A549 (cell line): ENCODE measurements at regions not wholly inside any gene's neighbourhood (a gene's known extent, or its start where the extent isn't known, plus 50 kb on each side); places are given as distances from the start of the nearest gene placed in this dataset.

Source experiments
- ATAC-seq, 2 experiments: fragments of 200-7000 bp in 1 of 2; fragments of >200 bp in 1 of 2; cut with Nextera tagmentation in 1 of 2; cut with Tn5 transposase in 1 of 2; 3 replicates each; pipeline versions ENCODE4 v1.8.0 to v1.9.1; 2018 to 2020; ENCODE audit warnings: mild to moderate bottlenecking in 1 of 2, moderate library complexity in 1 of 2
- CTCF ChIA-PET: fragments of 300-600 bp; sonication (Branson Sonifier 250); formaldehyde crosslinking; extraction: SDS; loops from one replicate; lab custom pipeline; 2021; ENCODE audit warnings: antibody characterized with exemption, inconsistent platforms; lab: Yijun Ruan, JAX
- POLR2A ChIA-PET: fragments of 350-600 bp; formaldehyde crosslinking; extraction: SDS; loops from one replicate; lab custom pipeline; 2021; ENCODE audit warnings: antibody characterized with exemption, inconsistent platforms; lab: Yijun Ruan, JAX
- DNase-seq, 2 experiments: peaks; one replicate each; pipeline versions ENCODE4 v3.0.0 to v3.0.0-alpha.2; 2011 to 2016; ENCODE audit warnings: low read depth in 1 of 2, low spot score in 1 of 2
- FAIRE-seq: peaks from 2 replicates; lab custom pipeline; 2011; peaks lifted over from hg19 to GRCh38; lab: Jason Lieb, UNC
- H3K27ac ChIP-seq, 2 experiments: fragments of >200 bp; sonication (Bioruptor Twin); formaldehyde crosslinking; 3 replicates each; pipeline ENCODE4 v1.5.1; 2016 to 2017
- H3K4me1 ChIP-seq: fragments of >200 bp; sonication (Bioruptor Twin); formaldehyde crosslinking; 3 replicates; pipeline ENCODE4 v1.6.1; 2016
- H3K4me2 ChIP-seq: fragments of >200 bp; sonication (Bioruptor Twin); formaldehyde crosslinking; 3 replicates; pipeline ENCODE4 v1.6.1; 2016
- H3K4me3 ChIP-seq: fragments of >200 bp; sonication (Bioruptor Twin); formaldehyde crosslinking; 3 replicates; pipeline ENCODE4 v1.5.1; 2016
- H3K9me3 ChIP-seq: fragments of >200 bp; sonication (Bioruptor Twin); formaldehyde crosslinking; 3 replicates; pipeline ENCODE4 v1.6.1; 2016
- BCL3 ChIP-seq: fragments of >200 bp; sonication (Bioruptor Twin); formaldehyde crosslinking; IDR thresholded peaks from 3 replicates; pipeline ENCODE4 v1.6.1; 2016
- BHLHE40 ChIP-seq: IDR thresholded peaks from 2 replicates; pipeline ENCODE4 v1.6.1; 2012; ENCODE audit warnings: low read depth, low read length, inconsistent platforms
- CTCF ChIP-seq: fragments of >200 bp; sonication (Bioruptor Twin); formaldehyde crosslinking; IDR thresholded peaks from 3 replicates; pipeline ENCODE4 v1.5.1; 2016
- E2F6 ChIP-seq: IDR thresholded peaks from 2 replicates; pipeline ENCODE4 v1.6.1; 2012; ENCODE audit warnings: low read depth, borderline replicate concordance
- EHF ChIP-seq: fragments of 250-450 bp; sonication (Bioruptor Pico); IDR thresholded peaks from 2 replicates; pipeline ENCODE4 v1.5.0; 2020; ENCODE audit warnings: mild to moderate bottlenecking
- EP300 ChIP-seq, 2 experiments: fragments of >200 bp; sonication (Bioruptor Twin); formaldehyde crosslinking; IDR thresholded peaks; 2 replicates in 1 of 2; 3 replicates in 1 of 2; pipeline ENCODE4 v1.6.1; 2016 to 2017
- FOSB ChIP-seq: fragments of 250-450 bp; sonication (Bioruptor Pico); IDR thresholded peaks from 2 replicates; pipeline ENCODE4 v1.5.0; 2020; ENCODE audit warnings: mild to moderate bottlenecking, moderate library complexity
- FOXS1 ChIP-seq: fragments of 250-450 bp; sonication (Bioruptor Pico); IDR thresholded peaks from 2 replicates; pipeline ENCODE4 v1.5.0; 2020; ENCODE audit warnings: mild to moderate bottlenecking, moderate library complexity
- GATA3 ChIP-seq: IDR thresholded peaks from 2 replicates; pipeline ENCODE4 v1.6.1; 2012; ENCODE audit warnings: borderline replicate concordance
- HDAC2 ChIP-seq: fragments of 200-600 bp; sonication (generic); IDR thresholded peaks from 2 replicates; pipeline ENCODE4 v1.6.1; 2016
- HES2 ChIP-seq: fragments of >200 bp; sonication (Bioruptor Twin); formaldehyde crosslinking; IDR thresholded peaks from 2 replicates; pipeline ENCODE4 v1.6.1; 2016
- HMGXB4 ChIP-seq: fragments of 250-450 bp; sonication (Bioruptor Pico); IDR thresholded peaks from 2 replicates; pipeline ENCODE4 v1.5.0; 2021; ENCODE audit warnings: mild to moderate bottlenecking, moderate library complexity, borderline replicate concordance
- HOXA7 ChIP-seq: fragments of 250-450 bp; sonication (Bioruptor Pico); IDR thresholded peaks from 2 replicates; pipeline ENCODE4 v1.5.0; 2020; ENCODE audit warnings: mild to moderate bottlenecking, moderate library complexity
- HOXB13 ChIP-seq: fragments of 250-450 bp; sonication (Bioruptor Pico); IDR thresholded peaks from 2 replicates; pipeline ENCODE4 v1.5.0; 2020; ENCODE audit warnings: low read depth, mild to moderate bottlenecking, moderate library complexity
- JUNB ChIP-seq: fragments of >200 bp; sonication (Bioruptor Twin); formaldehyde crosslinking; IDR thresholded peaks from 2 replicates; pipeline ENCODE4 v1.6.1; 2016
- MAZ ChIP-seq: fragments of 150-350 bp; IDR thresholded peaks from 2 replicates; pipeline ENCODE4 v1.6.1; 2014; ENCODE audit warnings: antibody characterized with exemption, low read depth, low read length, borderline replicate concordance
- NFE2L2 ChIP-seq: fragments of 150-350 bp; conservative IDR thresholded peaks from 2 replicates; pipeline ENCODE4 v1.6.1; 2014; ENCODE audit warnings: low read length
- NR3C1 ChIP-seq: fragments of >200 bp; sonication (Bioruptor Twin); formaldehyde crosslinking; IDR thresholded peaks from 3 replicates; pipeline ENCODE4 v1.6.1; 2017
- PBX3 ChIP-seq: IDR thresholded peaks from 2 replicates; pipeline ENCODE4 v1.6.1; 2012
- POLR2A ChIP-seq: IDR thresholded peaks from 2 replicates; pipeline ENCODE4 v1.6.1; 2012; ENCODE audit warnings: mild to moderate bottlenecking, low read length
- RAD21 ChIP-seq, 2 experiments: fragments of >200 bp in 1 of 2; sonication (Bioruptor Twin) in 1 of 2; formaldehyde crosslinking in 1 of 2; IDR thresholded peaks in 1 of 2; conservative IDR thresholded peaks in 1 of 2; 2 replicates in 1 of 2; 3 replicates in 1 of 2; pipeline ENCODE4 v1.6.1; 2012 to 2018; ENCODE audit warnings: inconsistent platforms in 1 of 2
- RCOR1 ChIP-seq: fragments of 150-350 bp; IDR thresholded peaks from 2 replicates; pipeline ENCODE4 v1.6.1; 2014; ENCODE audit warnings: antibody characterized with exemption, low read length, low read depth
- SMC3 ChIP-seq: fragments of >200 bp; sonication (Bioruptor Twin); formaldehyde crosslinking; IDR thresholded peaks from 3 replicates; pipeline ENCODE4 v1.6.1; 2018; ENCODE audit warnings: inconsistent platforms
- SREBF2 ChIP-seq: fragments of 450-650 bp; IDR thresholded peaks from 2 replicates; pipeline ENCODE4 v1.6.1; 2014; ENCODE audit warnings: mild to moderate bottlenecking, moderate library complexity
- TFCP2L1 ChIP-seq: fragments of 250-450 bp; sonication (Bioruptor Pico); IDR thresholded peaks from 2 replicates; pipeline ENCODE4 v1.5.0; 2021; ENCODE audit warnings: mild to moderate bottlenecking
- TP53 ChIP-seq: fragments of 250-450 bp; sonication (Bioruptor Pico); IDR thresholded peaks from 2 replicates; pipeline ENCODE4 v1.5.0; 2021; ENCODE audit warnings: mild to moderate bottlenecking, moderate library complexity
- USF2 ChIP-seq: fragments of 450-650 bp; IDR thresholded peaks from 2 replicates; pipeline ENCODE4 v1.6.1; 2014; ENCODE audit warnings: antibody characterized with exemption
- ZNF302 ChIP-seq: fragments of 250-450 bp; sonication (Bioruptor Pico); IDR thresholded peaks from 2 replicates; pipeline ENCODE4 v1.9.0; 2021; ENCODE audit warnings: inconsistent platforms, mild to moderate bottlenecking, moderate library complexity
- WGBS: methylation state at CpG from one replicate; pipeline ENCODE4 v1.1.6; 2017; ENCODE audit errors: missing lambda C conversion rate; 5-methylcytosine and 5-hydroxymethylcytosine counted together

GRCh38 chr14:86243158-86243557, 713.2 kb downstream of the FLRT2 start:
- no peak for TF ChIP-seq ZNF302
- TF ChIP-seq FOXS1 (CRISPR knock-in tag), result no peak
- TF ChIP-seq POLR2A, result no peak
- TF ChIP-seq PBX3, result no peak
- TF ChIP-seq MAZ, result no peak
- TF ChIP-seq FOSB (CRISPR knock-in tag), result no peak
- TF ChIP-seq E2F6, result no peak
- no peak for TF ChIP-seq EHF (CRISPR knock-in tag)
- no peak for TF ChIP-seq HES2
- no peak for TF ChIP-seq RAD21 (conservative IDR thresholded peaks at IDR 0.05 in 1 of 2, IDR thresholded peaks at IDR 0.05 in 1 of 2)
- no peak for TF ChIP-seq GATA3
- no peak for TF ChIP-seq HOXA7 (CRISPR knock-in tag)
- no peak for TF ChIP-seq BHLHE40
- TF ChIP-seq USF2, result no peak
- TF ChIP-seq TFCP2L1 (CRISPR knock-in tag), result no peak
- no peak for TF ChIP-seq RCOR1
- TF ChIP-seq JUNB, result no peak
- no peak for DNase-seq
- ATAC-seq, result no peak
- ChIA-PET CTCF (no interaction called here), POLR2A (no interaction called here)
- Histone ChIP-seq H3K4me2 (no peak overlapping the region), H3K4me1 (no peaks in the 10 kb centered on the region), H3K4me3 (no peak overlapping the region), H3K27ac (no peak overlapping the region), H3K9me3 (no peaks in the 10 kb centered on the region)
- no peak for FAIRE-seq

- POLR2A ChIA-PET, result no interaction called here
- no peak overlapping the region for H3K4me3 ChIP-seq
- DNase-seq (no peak), FAIRE-seq (no peak), ATAC-seq (no peak)
- H3K27ac ChIP-seq, result no peak overlapping the region
- no peaks in the 10 kb centered on the region; the same call in 2 of the 3 replicates for H3K9me3 ChIP-seq
- CTCF ChIA-PET, result no interaction called here
- TF ChIP-seq HOXA7 (CRISPR knock-in tag) (no peak), BHLHE40 (no peak), EHF (CRISPR knock-in tag) (no peak), RCOR1 (no peak), EP300 (IDR thresholded peaks at IDR 0.05) (no peak), HOXB13 (CRISPR knock-in tag) (no peak), BCL3 (no peak), HDAC2 (no peak), SREBF2 (no peak), NR3C1 (no peak), FOXS1 (CRISPR knock-in tag) (no peak), USF2 (no peak), SMC3 (no peak), JUNB (no peak), HMGXB4 (CRISPR knock-in tag) (no peak), NFE2L2 (no peak), CTCF (no peak), TP53 (CRISPR knock-in tag) (no peak)
- H3K4me1 ChIP-seq, result no peaks in the 10 kb centered on the region
- 4% methylated on average over 4 of the region's 4 CpGs for WGBS
- no peak overlapping the region for H3K4me2 ChIP-seq
Measured at GRCh38 chr14:86237733-86238132, 707.8 kb downstream of the FLRT2 start.
